ENCODE measurements at regions not wholly inside any gene's neighbourhood (a gene's known extent, or its start where the extent isn't known, plus 50 kb on each side); places are given as distances from the start of the nearest gene placed in this dataset.
A peak's percentile ranks its signal among the peaks of the same experiment; 100 is the strongest.

- H3K27ac Mint-ChIP-seq, result peak overlapping the region in 2 of 10 donors; percentile 20 to 70
- peak overlapping the region in 2 of 10 donors; percentile 50 to 55 for H3K4me3 Mint-ChIP-seq
- no peaks in the 10 kb centered on the region for H3K36me3 Mint-ChIP-seq
- peaks cover 0 to 8% (median 1%) of the 10 kb centered on the region in 5 donors for H3K27me3 Mint-ChIP-seq
- no peak for DNase-seq
- H3K9me3 Mint-ChIP-seq, result peaks cover 0 to 4% (median 0%) of the 10 kb centered on the region in 9 donors
- H3K4me1 Mint-ChIP-seq, result peaks cover 7 to 55% (median 15%) of the 10 kb centered on the region in 4 donors
- peak in 1 of 2 donors; percentile 69 for ATAC-seq
- POLR2A ChIA-PET, result no interaction called here
Observed at GRCh38 chr10:7035126-7035761, 375.6 kb downstream of the SFMBT2 start.

GRCh38 chr10:7033031-7033430, 377.8 kb downstream of the SFMBT2 start:
- H3K27ac Mint-ChIP-seq, result peak overlapping the region in 1 of 10 donors; percentile 6
- POLR2A ChIA-PET, result no interaction called here
- H3K4me1 Mint-ChIP-seq, result peaks cover 9 to 76% (median 18%) of the 10 kb centered on the region in 4 donors
- H3K4me3 Mint-ChIP-seq, result peak overlapping the region in 1 of 10 donors; percentile 14
- peaks cover 0 to 12% (median 3%) of the 10 kb centered on the region in 5 donors for H3K27me3 Mint-ChIP-seq
- DNase-seq (no peak), ATAC-seq (no peak)
- peaks cover 0 to 12% (median 0%) of the 10 kb centered on the region in 9 donors for H3K9me3 Mint-ChIP-seq
- no peaks in the 10 kb centered on the region for H3K36me3 Mint-ChIP-seq

- peak overlapping the region in 2 of 10 donors; percentile 54 to 68 for H3K4me3 Mint-ChIP-seq
- ATAC-seq (no peak), DNase-seq (peak in 1 of 10 donors; percentile 16)
- H3K27me3 Mint-ChIP-seq, result peaks cover 0 to 12% (median 3%) of the 10 kb centered on the region in 5 donors
- H3K36me3 Mint-ChIP-seq, result no peaks in the 10 kb centered on the region
- POLR2A ChIA-PET, result no interaction called here
- peaks cover 0 to 12% (median 0%) of the 10 kb centered on the region in 9 donors for H3K9me3 Mint-ChIP-seq
- H3K27ac Mint-ChIP-seq, result peak overlapping the region in 2 of 10 donors; percentile 49 to 87
- peaks cover 9 to 71% (median 14%) of the 10 kb centered on the region in 4 donors for H3K4me1 Mint-ChIP-seq
Observed at GRCh38 chr10:7030134-7030855, 380.5 kb downstream of the SFMBT2 start.

DNA sequence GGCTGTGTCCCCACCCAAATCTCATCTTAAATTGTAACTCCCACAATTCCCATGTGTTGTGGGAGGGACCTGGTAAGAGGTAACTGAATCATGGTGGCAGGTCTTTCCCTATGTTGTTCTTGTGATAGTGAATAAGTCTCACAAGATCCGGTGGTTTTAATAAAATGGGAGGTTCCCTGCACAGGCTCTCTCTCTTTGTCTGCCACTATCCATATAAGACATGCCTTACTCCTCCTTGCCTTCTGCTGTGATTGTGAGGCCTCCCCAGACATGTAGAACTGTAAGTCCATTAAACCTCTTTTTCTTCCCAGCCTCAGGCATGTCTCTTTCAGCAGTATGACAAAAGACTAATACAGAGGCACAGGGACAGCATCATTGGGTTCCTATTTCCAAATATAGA, 381.2 kb downstream of the SFMBT2 start:
- POLR2A ChIA-PET, result no interaction called here
- no peak for ATAC-seq
- Mint-ChIP-seq H3K27ac (peak overlapping the region in 3 of 10 donors; percentile 13 to 87 (median 49)), H3K4me3 (peak overlapping the region in 1 of 10 donors; percentile 41), H3K4me1 (peaks cover 3 to 65% (median 8%) of the 10 kb centered on the region in 4 donors), H3K9me3 (peaks cover 0 to 12% (median 0%) of the 10 kb centered on the region in 9 donors), H3K36me3 (no peaks in the 10 kb centered on the region), H3K27me3 (peaks cover 0 to 12% (median 3%) of the 10 kb centered on the region in 5 donors)
- no peak for DNase-seq

GRCh38 chr10:7028809-7029166, 382.0 kb downstream of the SFMBT2 start:
- no peak for ATAC-seq
- POLR2A ChIA-PET, result no interaction called here
- H3K36me3 Mint-ChIP-seq, result no peaks in the 10 kb centered on the region
- H3K4me3 Mint-ChIP-seq, result peak overlapping the region in 1 of 10 donors; percentile 24
- peak overlapping the region in 2 of 10 donors; percentile 37 to 87 for H3K27ac Mint-ChIP-seq
- no peak for DNase-seq
- peaks cover 0 to 12% (median 0%) of the 10 kb centered on the region in 9 donors for H3K9me3 Mint-ChIP-seq
- peaks cover 0 to 57% (median 6%) of the 10 kb centered on the region in 4 donors for H3K4me1 Mint-ChIP-seq
- H3K27me3 Mint-ChIP-seq, result peaks cover 0 to 12% (median 3%) of the 10 kb centered on the region in 5 donors

DNA sequence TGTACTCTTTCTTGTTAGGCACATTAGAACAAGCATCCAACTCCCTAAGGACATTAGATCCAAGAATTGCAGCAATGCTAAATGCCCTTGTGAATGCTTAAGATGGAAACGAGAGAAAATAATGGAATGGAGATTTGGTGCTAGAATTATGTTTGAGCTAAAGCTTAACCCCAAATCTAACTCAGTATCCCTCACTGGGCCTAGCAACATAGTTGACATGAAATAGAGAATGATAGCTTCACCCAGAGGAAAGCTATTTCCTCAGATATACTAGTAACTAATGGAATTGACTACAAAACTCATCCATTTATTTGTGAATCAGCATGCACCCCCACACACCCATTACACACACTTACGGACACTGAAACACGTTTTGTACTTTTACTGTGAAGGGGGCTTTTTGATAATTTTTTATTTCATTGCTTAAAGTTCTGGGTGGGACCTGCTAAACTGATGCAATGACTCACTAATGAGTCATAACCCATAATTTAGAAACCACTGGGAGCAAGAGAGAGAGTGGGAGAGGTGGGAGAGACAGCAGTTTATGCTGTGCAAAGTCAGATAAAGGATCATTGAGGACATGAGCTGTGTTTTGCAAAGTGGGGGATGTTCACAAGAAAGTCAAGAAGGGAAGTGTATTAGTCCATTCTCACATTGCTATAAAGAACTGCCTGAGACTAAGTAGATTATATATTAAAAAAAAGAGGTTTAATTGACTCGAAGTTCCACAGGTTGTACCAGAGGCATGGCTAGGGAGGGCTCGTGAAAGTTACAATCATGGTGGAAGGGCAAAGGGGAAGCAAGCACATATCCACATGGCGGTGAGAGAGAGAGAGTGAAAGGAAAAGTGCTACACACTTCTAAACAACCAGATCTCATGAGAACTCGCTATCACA, 382.7 kb downstream of the SFMBT2 start:
- peak overlapping the region in 1 of 10 donors; percentile 48 for H3K4me3 Mint-ChIP-seq
- ATAC-seq, result no peak
- H3K9me3 Mint-ChIP-seq, result peaks cover 0 to 12% (median 0%) of the 10 kb centered on the region in 9 donors
- H3K27me3 Mint-ChIP-seq, result peaks cover 0 to 12% (median 3%) of the 10 kb centered on the region in 5 donors
- DNase-seq, result no peak
- H3K27ac Mint-ChIP-seq, result peak overlapping the region in 2 of 10 donors; percentile 37 to 87
- H3K36me3 Mint-ChIP-seq, result peaks cover 0 to 2% (median 0%) of the 10 kb centered on the region in 3 donors
- POLR2A ChIA-PET, result no interaction called here
- peaks cover 0 to 53% (median 6%) of the 10 kb centered on the region in 4 donors for H3K4me1 Mint-ChIP-seq

DNA sequence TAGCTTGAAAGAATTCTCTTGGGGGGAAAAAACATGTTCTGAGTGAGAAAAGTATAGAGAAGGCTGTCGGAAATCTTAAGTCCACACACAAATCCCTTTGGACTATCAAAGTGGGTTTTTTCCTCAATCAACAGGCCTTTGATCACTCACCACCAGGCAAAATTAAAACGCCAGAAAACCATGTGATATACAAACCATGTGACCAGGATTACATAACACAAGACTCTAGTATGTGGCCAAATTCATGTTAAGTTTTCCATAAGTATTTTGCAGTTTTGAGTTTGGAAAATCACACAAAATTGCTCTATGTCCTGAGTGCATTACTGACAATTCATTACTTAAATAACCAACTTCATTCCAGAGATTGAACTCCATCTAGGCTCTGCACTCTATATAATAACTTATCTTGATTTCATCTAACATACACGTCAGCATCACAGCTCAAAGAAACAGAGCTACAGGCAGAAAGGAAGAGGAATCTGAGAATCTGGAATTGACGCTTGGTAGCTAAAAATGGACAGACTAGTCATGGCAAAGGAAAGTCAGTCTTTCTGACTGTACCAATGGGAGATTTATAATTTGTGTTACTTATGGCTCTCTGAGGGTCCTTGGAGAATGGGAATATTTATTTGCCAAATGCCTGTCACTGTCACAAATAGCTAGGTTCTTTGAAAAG, 383.5 kb downstream of the SFMBT2 start:
- H3K27ac Mint-ChIP-seq, result peak overlapping the region in 1 of 10 donors; percentile 81
- no peak for ATAC-seq
- H3K4me1 Mint-ChIP-seq, result peaks cover 0 to 45% (median 6%) of the 10 kb centered on the region in 4 donors
- POLR2A ChIA-PET, result no interaction called here
- H3K4me3 Mint-ChIP-seq, result no peak overlapping the region
- peaks cover 0 to 12% (median 0%) of the 10 kb centered on the region in 9 donors for H3K9me3 Mint-ChIP-seq
- peaks cover 0 to 12% (median 3%) of the 10 kb centered on the region in 5 donors for H3K27me3 Mint-ChIP-seq
- H3K36me3 Mint-ChIP-seq, result peaks cover 0 to 2% (median 0%) of the 10 kb centered on the region in 3 donors
- DNase-seq, result no peak

DNA sequence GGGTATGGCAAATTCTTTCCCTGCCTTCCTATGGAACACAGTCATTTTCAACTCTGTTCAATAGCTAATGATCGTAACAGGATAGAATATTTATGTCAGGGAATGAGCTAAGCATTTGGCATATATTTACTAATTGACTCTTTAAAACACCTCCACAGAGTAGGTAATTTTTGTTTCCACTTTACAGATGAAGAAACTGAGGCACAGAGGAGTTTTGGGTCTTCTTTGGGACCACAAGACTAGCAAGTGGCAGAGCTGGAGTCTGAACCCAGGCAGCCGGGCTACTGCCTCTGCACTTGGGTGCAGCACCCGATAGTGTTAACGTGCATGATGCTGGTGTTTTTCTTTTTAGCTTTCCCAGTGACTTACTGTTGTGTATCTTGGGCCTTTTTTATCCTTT, 384.0 kb downstream of the SFMBT2 start:
- Mint-ChIP-seq H3K4me3 (no peak overlapping the region), H3K9me3 (peaks cover 0 to 12% (median 0%) of the 10 kb centered on the region in 9 donors), H3K27ac (no peak overlapping the region), H3K4me1 (peaks cover 0 to 42% (median 5%) of the 10 kb centered on the region in 4 donors), H3K36me3 (peaks cover 0 to 2% (median 0%) of the 10 kb centered on the region in 3 donors), H3K27me3 (peaks cover 0 to 12% (median 3%) of the 10 kb centered on the region in 5 donors)
- ATAC-seq (no peak), DNase-seq (no peak)
- POLR2A ChIA-PET, result interaction anchor here (0.7 kb wide), 1 partner anchor 384 kb away, joined by 3 read pairs; the partner anchor contains the start of gene SFMBT2

DNA sequence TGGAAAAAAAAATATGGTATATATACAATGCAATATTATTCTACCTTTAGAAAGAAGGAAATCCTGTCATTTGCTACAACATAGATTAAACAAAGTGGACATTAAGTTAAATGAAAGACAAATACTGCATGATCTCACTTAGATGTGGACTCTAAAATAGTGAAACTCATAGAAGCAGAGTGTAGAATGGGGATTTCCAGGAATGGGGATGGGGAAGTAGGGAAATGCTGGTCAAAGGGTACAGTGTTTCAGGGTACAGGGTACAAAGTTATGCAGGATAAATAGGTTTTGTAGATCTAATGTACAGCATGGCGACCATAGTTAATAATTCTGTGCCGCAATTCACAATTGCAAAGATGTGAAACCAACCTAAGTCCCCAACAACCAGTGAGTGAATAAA, 385.5 kb downstream of the SFMBT2 start:
- DNase-seq (no peak), ATAC-seq (no peak)
- H3K27me3 Mint-ChIP-seq, result peaks cover 0 to 8% (median 3%) of the 10 kb centered on the region in 5 donors
- peaks cover 0 to 14% (median 0%) of the 10 kb centered on the region in 9 donors for H3K9me3 Mint-ChIP-seq
- H3K27ac Mint-ChIP-seq, result no peak overlapping the region
- H3K36me3 Mint-ChIP-seq, result peaks cover 0 to 4% (median 2%) of the 10 kb centered on the region in 3 donors
- no peak overlapping the region for H3K4me3 Mint-ChIP-seq
- POLR2A ChIA-PET, result interaction anchor here (0.7 kb wide), 1 partner anchor 13 kb away, joined by 3 read pairs; no protein-coding TSS in a partner anchor
- peaks cover 0 to 31% (median 5%) of the 10 kb centered on the region in 4 donors for H3K4me1 Mint-ChIP-seq

DNA sequence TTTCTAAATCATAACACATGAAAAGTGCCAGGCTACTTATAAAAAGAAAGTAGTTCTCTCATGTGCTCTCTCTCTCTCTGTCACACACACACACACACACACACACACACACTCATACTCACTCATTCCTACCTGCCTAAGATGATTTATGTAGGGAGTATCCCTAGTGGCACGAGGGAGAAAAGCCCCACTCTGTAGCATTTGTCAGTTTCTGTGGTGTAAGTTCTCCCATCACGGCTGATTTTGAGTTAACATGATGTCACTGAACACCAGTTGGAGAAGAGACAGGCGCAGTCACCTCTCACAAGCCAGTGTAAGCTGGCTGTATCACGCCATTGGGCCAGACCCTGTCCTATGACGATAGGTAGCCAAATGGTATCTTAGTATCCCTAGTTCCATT, 395.4 kb downstream of the SFMBT2 start:
- no peak for ATAC-seq
- Mint-ChIP-seq H3K36me3 (peaks cover 0 to 14% (median 8%) of the 10 kb centered on the region in 3 donors), H3K9me3 (peaks cover 0 to 17% (median 9%) of the 10 kb centered on the region in 9 donors), H3K4me1 (no peaks in the 10 kb centered on the region), H3K27ac (no peak overlapping the region), H3K27me3 (peaks cover 0 to 18% (median 3%) of the 10 kb centered on the region in 5 donors), H3K4me3 (no peak overlapping the region)
- POLR2A ChIA-PET, result no interaction called here
- DNase-seq, result no peak

- Mint-ChIP-seq H3K36me3 (peaks cover 0 to 6% (median 3%) of the 10 kb centered on the region in 3 donors), H3K4me3 (no peak overlapping the region), H3K4me1 (no peaks in the 10 kb centered on the region), H3K27me3 (peaks cover 0 to 18% (median 3%) of the 10 kb centered on the region in 5 donors), H3K9me3 (peaks cover 0 to 16% (median 7%) of the 10 kb centered on the region in 9 donors), H3K27ac (no peak overlapping the region)
- no peak for DNase-seq
- no peak for ATAC-seq
- POLR2A ChIA-PET, result no interaction called here
Observed at GRCh38 chr10:7014721-7015120, 396.1 kb downstream of the SFMBT2 start.

Measured in naive thymus-derived CD8-positive, alpha-beta T cell (primary cell).